ENCODE measurements at regions not wholly inside any gene's neighbourhood (a gene's known extent, or its start where the extent isn't known, plus 50 kb on each side); places are given as distances from the start of the nearest gene placed in this dataset.

DNA sequence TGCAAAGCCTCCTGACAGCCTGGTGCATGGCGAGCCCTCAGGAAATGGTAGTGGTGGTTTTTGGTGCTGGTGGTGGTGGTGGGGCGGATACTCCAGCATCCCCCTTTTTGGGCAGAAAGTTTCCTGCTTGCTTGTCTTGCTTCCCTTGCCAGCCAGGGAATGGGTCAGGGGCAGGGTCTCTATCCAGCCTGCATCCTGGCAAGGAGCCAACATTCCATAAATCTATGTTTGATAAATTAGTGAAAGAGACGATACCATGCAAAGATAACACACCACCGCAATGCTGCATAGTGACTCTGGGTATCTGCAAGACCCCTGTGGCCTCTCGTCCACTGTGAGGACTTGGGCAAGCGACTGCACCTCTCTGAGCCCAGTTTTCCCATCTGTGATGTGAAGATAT is 246.2 kb downstream of the LRFN2 start:
- no peaks in the 10 kb centered on the region for H3K9me3 ChIP-seq (ENCODE audit: low read depth)
- H3K4me2 ChIP-seq, result no peak overlapping the region
- no peaks in the 10 kb centered on the region for H3K4me1 ChIP-seq (ENCODE audit: insufficient read depth)
- no peak overlapping the region for H3K4me3 ChIP-seq
- H3K9me2 ChIP-seq (replicated peaks; ENCODE audit: insufficient read depth), result no peaks in the 10 kb centered on the region
- no peaks in the 10 kb centered on the region for H3K79me2 ChIP-seq
- no peaks in the 10 kb centered on the region for H3K36me3 ChIP-seq (replicated peaks; ENCODE audit: insufficient read depth, low read depth)
- TF ChIP-seq EZH2 (IDR thresholded peaks at IDR 0.05; ENCODE audit: borderline replicate concordance) (no peak), EZH2phosphoT487 (IDR thresholded peaks at IDR 0.05; ENCODE audit: low read depth, severe bottlenecking, unreplicated experiment) (no peak)
- TF ChIP-seq, protein P1, sequence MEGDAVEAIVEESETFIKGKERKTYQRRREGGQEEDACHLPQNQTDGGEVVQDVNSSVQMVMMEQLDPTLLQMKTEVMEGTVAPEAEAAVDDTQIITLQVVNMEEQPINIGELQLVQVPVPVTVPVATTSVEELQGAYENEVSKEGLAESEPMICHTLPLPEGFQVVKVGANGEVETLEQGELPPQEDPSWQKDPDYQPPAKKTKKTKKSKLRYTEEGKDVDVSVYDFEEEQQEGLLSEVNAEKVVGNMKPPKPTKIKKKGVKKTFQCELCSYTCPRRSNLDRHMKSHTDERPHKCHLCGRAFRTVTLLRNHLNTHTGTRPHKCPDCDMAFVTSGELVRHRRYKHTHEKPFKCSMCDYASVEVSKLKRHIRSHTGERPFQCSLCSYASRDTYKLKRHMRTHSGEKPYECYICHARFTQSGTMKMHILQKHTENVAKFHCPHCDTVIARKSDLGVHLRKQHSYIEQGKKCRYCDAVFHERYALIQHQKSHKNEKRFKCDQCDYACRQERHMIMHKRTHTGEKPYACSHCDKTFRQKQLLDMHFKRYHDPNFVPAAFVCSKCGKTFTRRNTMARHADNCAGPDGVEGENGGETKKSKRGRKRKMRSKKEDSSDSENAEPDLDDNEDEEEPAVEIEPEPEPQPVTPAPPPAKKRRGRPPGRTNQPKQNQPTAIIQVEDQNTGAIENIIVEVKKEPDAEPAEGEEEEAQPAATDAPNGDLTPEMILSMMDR (IDR thresholded peaks at IDR 0.05; ENCODE audit: poor library complexity), result no peak
- H4K20me1 ChIP-seq (ENCODE audit: insufficient read depth, poor library complexity, severe bottlenecking), result no peaks in the 10 kb centered on the region
- WGBS (ENCODE audit: low lambda C conversion rate, missing lambda C conversion rate), result 87% methylated on average over 6 of the region's 6 CpGs
- DNase-seq (ENCODE audit: low spot score), result no peak
- H3K27me3 ChIP-seq, result peaks cover 13% of the 10 kb centered on the region
- H2AFZ ChIP-seq, result no peak overlapping the region
- no peak overlapping the region for H3K27ac ChIP-seq

GRCh38 chr6:40340196-40340595 is 247.0 kb downstream of the LRFN2 start:
- Histone ChIP-seq H3K36me3 (replicated peaks; ENCODE audit: insufficient read depth, low read depth) (no peaks in the 10 kb centered on the region), H3K4me1 (ENCODE audit: insufficient read depth) (no peaks in the 10 kb centered on the region), H3K9me3 (ENCODE audit: low read depth) (no peaks in the 10 kb centered on the region), H3K27ac (no peak overlapping the region), H4K20me1 (ENCODE audit: insufficient read depth, poor library complexity, severe bottlenecking) (no peaks in the 10 kb centered on the region), H3K4me3 (no peak overlapping the region), H3K9me2 (replicated peaks; ENCODE audit: insufficient read depth) (no peaks in the 10 kb centered on the region), H3K4me2 (no peak overlapping the region), H3K79me2 (no peaks in the 10 kb centered on the region), H3K27me3 (peaks cover 13% of the 10 kb centered on the region), H2AFZ (no peak overlapping the region)
- TF ChIP-seq EZH2phosphoT487 (IDR thresholded peaks at IDR 0.05; ENCODE audit: low read depth, severe bottlenecking, unreplicated experiment), result no peak
- TF ChIP-seq EZH2 (IDR thresholded peaks at IDR 0.05; ENCODE audit: borderline replicate concordance), result no peak
- TF ChIP-seq, protein P1 (IDR thresholded peaks at IDR 0.05; ENCODE audit: poor library complexity), result no peak
- WGBS (ENCODE audit: low lambda C conversion rate, missing lambda C conversion rate), result 83% methylated on average over 8 of the region's 8 CpGs
- no peak for DNase-seq (ENCODE audit: low spot score)

GRCh38 chr6:40338306-40338705 is 248.9 kb downstream of the LRFN2 start:
- H3K9me3 ChIP-seq (ENCODE audit: low read depth), result no peaks in the 10 kb centered on the region
- no peaks in the 10 kb centered on the region for H3K9me2 ChIP-seq (replicated peaks; ENCODE audit: insufficient read depth)
- H3K79me2 ChIP-seq, result no peaks in the 10 kb centered on the region
- DNase-seq (ENCODE audit: low spot score), result no peak
- H2AFZ ChIP-seq, result no peak overlapping the region
- TF ChIP-seq EZH2 (IDR thresholded peaks at IDR 0.05; ENCODE audit: borderline replicate concordance) (no peak), EZH2phosphoT487 (IDR thresholded peaks at IDR 0.05; ENCODE audit: low read depth, severe bottlenecking, unreplicated experiment) (no peak)
- TF ChIP-seq, protein P1 (IDR thresholded peaks at IDR 0.05; ENCODE audit: poor library complexity), result no peak
- no peaks in the 10 kb centered on the region for H3K36me3 ChIP-seq (replicated peaks; ENCODE audit: insufficient read depth, low read depth)
- H3K27ac ChIP-seq, result no peak overlapping the region
- H3K4me1 ChIP-seq (ENCODE audit: insufficient read depth), result no peaks in the 10 kb centered on the region
- H3K4me2 ChIP-seq, result no peak overlapping the region
- 92% methylated on average over 6 of the region's 7 CpGs for WGBS (ENCODE audit: low lambda C conversion rate, missing lambda C conversion rate)
- peaks cover 30% of the 10 kb centered on the region for H3K27me3 ChIP-seq
- H4K20me1 ChIP-seq (ENCODE audit: insufficient read depth, poor library complexity, severe bottlenecking), result no peaks in the 10 kb centered on the region
- no peak overlapping the region for H3K4me3 ChIP-seq
